Upper lobe of left lung (tissue), 4 donors: ENCODE measurements at regions not wholly inside any gene's neighbourhood (a gene's known extent, or its start where the extent isn't known, plus 50 kb on each side); places are given as distances from the start of the nearest gene placed in this dataset.

ENCODE experiments used
- CTCF ChIP-seq, 6 experiments: fragments of 450-650 bp in 4 of 6; fragments of 200-600 bp in 2 of 6; sonication (generic) in 2 of 6; IDR thresholded peaks; one replicate each; pipeline ENCODE4 v1.5.1; 2016 to 2019; ENCODE audit warnings: antibody characterized with exemption in 6 of 6
- EP300 ChIP-seq, 4 donors: sonication (generic); formaldehyde crosslinking; IDR thresholded peaks; one replicate each; pipeline ENCODE4 v1.5.1; 2017; ENCODE audit warnings: antibody characterized with exemption in 4 of 4, control low read depth in 2 of 4
- POLR2AphosphoS5 ChIP-seq, 2 donors: sonication (generic); formaldehyde crosslinking; IDR thresholded peaks; one replicate each; pipeline ENCODE4 v1.5.1; 2017; ENCODE audit warnings: antibody characterized with exemption in 2 of 2

DNA sequence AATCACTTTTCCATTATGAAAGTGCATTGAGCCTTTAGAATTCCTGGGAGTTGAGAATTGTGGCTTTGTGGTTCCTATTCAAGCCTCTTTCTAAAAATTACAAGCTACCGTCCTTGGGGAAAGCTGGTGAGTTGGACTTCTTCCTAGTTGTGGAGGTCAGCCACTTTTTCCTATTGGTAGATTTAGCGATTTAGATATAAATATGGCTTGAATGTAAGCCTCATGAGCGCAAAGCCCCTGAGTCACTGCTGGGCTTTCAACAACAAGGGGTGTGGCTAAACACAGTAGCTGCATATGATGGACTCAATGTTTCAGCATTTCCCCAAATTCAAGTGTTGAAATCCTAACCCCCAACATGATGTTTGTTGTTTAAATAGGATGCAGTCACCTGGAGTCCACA, 150.0 kb upstream of the IGFBP3 start:
- TF ChIP-seq CTCF (IDR thresholded peaks at IDR 0.05) (no peak), POLR2AphosphoS5 (IDR thresholded peaks at IDR 0.05) (no peak), EP300 (IDR thresholded peaks at IDR 0.05) (no peak)
